GM12878 (cell line): ENCODE measurements at regions not wholly inside any gene's neighbourhood (a gene's known extent, or its start where the extent isn't known, plus 50 kb on each side); places are given as distances from the start of the nearest gene placed in this dataset.

ENCODE experiments used
- ATAC-seq: fragments of 200-7000 bp; cut with Tn5 transposase; 3 replicates; pipeline ENCODE4 v1.9.1; 2020; ENCODE audit warnings: mild to moderate bottlenecking, moderate library complexity
- BruUV-seq: library from RNA; stranded (reverse); fragments of 400-500 nt; replicated peaks from 2 replicates; lab custom pipeline; 2021; lab: Mats Ljungman, UMichigan
- CTCF ChIA-PET: fragments of 300-600 bp; sonication (Branson Sonifier 250); formaldehyde crosslinking; extraction: SDS; loops from one replicate; lab custom pipeline; 2021; ENCODE audit warnings: inconsistent platforms; lab: Yijun Ruan, JAX
- POLR2A ChIA-PET: fragments of 350-600 bp; formaldehyde crosslinking; extraction: SDS; loops from one replicate; lab custom pipeline; 2021; ENCODE audit warnings: inconsistent platforms; lab: Charles Lee
- RAD21 ChIA-PET: fragments of 300-600 bp; sonication (Branson Sonifier 250); formaldehyde crosslinking; loops from one replicate; lab custom pipeline; 2023; ENCODE audit warnings: antibody characterized with exemption; ENCODE audit not compliant: unreplicated experiment; lab: Charles Lee
- SMC1A ChIA-PET: fragments of 300-600 bp; sonication (Branson Sonifier 250); formaldehyde crosslinking; loops from one replicate; lab custom pipeline; 2023; ENCODE audit not compliant: unreplicated experiment, uncharacterized antibody; lab: Charles Lee
- DNase-seq: peaks from one replicate; pipeline ENCODE4 v3.0.0-alpha.2; 2011; ENCODE audit warnings: low read depth, low spot score
- FAIRE-seq: peaks from 3 replicates; lab custom pipeline; 2011; peaks lifted over from hg19 to GRCh38; lab: Jason Lieb, UNC
- H2AFZ ChIP-seq: 2 replicates; pipeline ENCODE4 v1.6.0; 2011; ENCODE audit warnings: low read depth, low read length, control low read depth; ENCODE audit not compliant: control insufficient read depth
- H3K27ac ChIP-seq: 2 replicates; pipeline ENCODE4 v1.5.1; 2011; ENCODE audit warnings: control low read depth; ENCODE audit not compliant: control insufficient read depth, insufficient read depth
- H3K27me3 ChIP-seq, 2 experiments: replicated peaks in 1 of 2; 2 replicates each; pipeline versions ENCODE4 v1.6.0 to v1.6.1; 2011; ENCODE audit warnings: low read length in 1 of 2; ENCODE audit not compliant: control insufficient read depth in 2 of 2, insufficient read depth in 2 of 2
- H3K36me3 ChIP-seq, 2 experiments: 2 replicates each; pipeline ENCODE4 v1.5.1; 2011; ENCODE audit warnings: low read length in 1 of 2; ENCODE audit not compliant: control insufficient read depth in 2 of 2, insufficient read depth in 2 of 2
- H3K4me1 ChIP-seq: 2 replicates; pipeline ENCODE4 v1.6.1; 2011; ENCODE audit warnings: mild to moderate bottlenecking, low read length, moderate library complexity, mixed read lengths; ENCODE audit not compliant: control insufficient read depth, insufficient read depth
- H3K4me2 ChIP-seq: 2 replicates; pipeline ENCODE4 v1.6.0; 2011; ENCODE audit warnings: control low read depth; ENCODE audit not compliant: control insufficient read depth, insufficient read depth
- H3K4me3 ChIP-seq: fragments of 200-600 bp; sonication (generic); 2 replicates; pipeline ENCODE4 v1.5.1; 2016
- H3K79me2 ChIP-seq: 2 replicates; pipeline ENCODE4 v1.6.0; 2011; ENCODE audit warnings: low read length; ENCODE audit not compliant: control insufficient read depth, insufficient read depth
- H3K9ac ChIP-seq: 2 replicates; pipeline ENCODE4 v1.8.0; 2011; ENCODE audit warnings: low read length, control low read depth, mixed read lengths; ENCODE audit not compliant: control insufficient read depth, insufficient read depth
- H3K9me3 ChIP-seq: replicated peaks from 3 replicates; pipeline ENCODE4 v1.5.1; 2011; ENCODE audit warnings: mild to moderate bottlenecking, low read length; ENCODE audit not compliant: control insufficient read depth, insufficient read depth
- H4K20me1 ChIP-seq: 2 replicates; pipeline ENCODE4 v1.6.0; 2011; ENCODE audit not compliant: control insufficient read depth, insufficient read depth
- CREB1 ChIP-seq: IDR thresholded peaks from 2 replicates; pipeline ENCODE4 v1.6.1; 2012; ENCODE audit warnings: low read depth, mild to moderate bottlenecking, inconsistent platforms
- CTCF ChIP-seq, 3 experiments: IDR thresholded peaks in 2 of 3; conservative IDR thresholded peaks in 1 of 3; 2 replicates each; pipeline ENCODE4 v1.5.1; 2011; ENCODE audit warnings: low read depth in 3 of 3, low read length in 3 of 3, mild to moderate bottlenecking in 3 of 3, control low read depth in 2 of 3, moderate library complexity in 2 of 3, inconsistent platforms in 1 of 3, mixed read lengths in 1 of 3; ENCODE audit not compliant: control insufficient read depth in 2 of 3, insufficient read depth in 1 of 3; ENCODE audit errors: extremely low read depth in 1 of 3
- EGR1 ChIP-seq, 2 experiments: IDR thresholded peaks; 1 replicate in 1 of 2; 2 replicates in 1 of 2; pipeline ENCODE4 v1.6.1; 2011 to 2012; ENCODE audit warnings: low read depth in 2 of 2, low read length in 2 of 2, borderline replicate concordance in 1 of 2, mild to moderate bottlenecking in 1 of 2, moderate library complexity in 1 of 2
- KLF5 ChIP-seq: fragments of 450-650 bp; IDR thresholded peaks from 2 replicates; pipeline ENCODE4 v1.6.1; 2014; ENCODE audit warnings: mild to moderate bottlenecking; ENCODE audit not compliant: partially characterized antibody
- MXI1 ChIP-seq: fragments of 150-350 bp; IDR thresholded peaks from 2 replicates; pipeline ENCODE4 v1.6.1; 2011; ENCODE audit warnings: low read depth, mild to moderate bottlenecking, inconsistent platforms, low read length, improper control_type of control experiment
- NFYA ChIP-seq: IDR thresholded peaks from 2 replicates; pipeline ENCODE4 v1.6.1; 2011; ENCODE audit warnings: low read depth, mild to moderate bottlenecking, low read length, improper control_type of control experiment, borderline replicate concordance
- NFYB ChIP-seq: IDR thresholded peaks from 2 replicates; pipeline ENCODE4 v1.6.1; 2011; ENCODE audit warnings: low read depth, mild to moderate bottlenecking, low read length, improper control_type of control experiment, moderate library complexity; ENCODE audit not compliant: insufficient read depth
- NR2C1 ChIP-seq: fragments of 450-650 bp; IDR thresholded peaks from 2 replicates; pipeline ENCODE4 v1.6.1; 2017; ENCODE audit warnings: antibody characterized with exemption, mild to moderate bottlenecking, moderate library complexity
- NRF1 ChIP-seq: conservative IDR thresholded peaks from 2 replicates; pipeline ENCODE4 v1.6.1; 2011; ENCODE audit warnings: mild to moderate bottlenecking, low read depth, low read length, improper control_type of control experiment
- RCOR1 ChIP-seq: conservative IDR thresholded peaks from 2 replicates; pipeline ENCODE4 v1.6.1; 2012; ENCODE audit warnings: low read depth, low read length, improper control_type of control experiment
- RELA ChIP-seq: fragments of 450-650 bp; IDR thresholded peaks from 2 replicates; pipeline ENCODE4 v1.8.0; 2014; ENCODE audit warnings: borderline replicate concordance; ENCODE audit not compliant: partially characterized antibody
- TCF12 ChIP-seq: IDR thresholded peaks from 2 replicates; pipeline ENCODE4 v1.6.1; 2011; ENCODE audit warnings: low read depth, mild to moderate bottlenecking, low read length
- YBX1 ChIP-seq: fragments of 450-650 bp; IDR thresholded peaks from 2 replicates; pipeline ENCODE4 v1.6.1; 2016; ENCODE audit warnings: antibody characterized with exemption
- WGBS: methylation state at CpG from one replicate; pipeline ENCODE4 v1.1.6; 2016; ENCODE audit warnings: low lambda C conversion rate; ENCODE audit not compliant: insufficient replicate concordance, insufficient coverage; ENCODE audit errors: missing lambda C conversion rate; 5-methylcytosine and 5-hydroxymethylcytosine counted together
- in situ Hi-C: fragments of 300-500 bp; cut with MboI; formaldehyde crosslinking; loops from 9 replicates; pipeline ENCODE4 v1.14.3; 2018; ENCODE audit warnings: mixed read lengths
- intact Hi-C: fragments of 100-400 bp; cut with micrococcal nuclease; formaldehyde crosslinking; loops from one replicate; pipeline ENCODE4 v1.14.2; 2022; ENCODE audit not compliant: unreplicated experiment
- TF ChIP-seq, protein P1 (sequence below): IDR thresholded peaks from 2 replicates; pipeline ENCODE4 v1.6.1; 2011; ENCODE audit warnings: borderline replicate concordance, low read depth, mild to moderate bottlenecking, moderate library complexity, low read length; ENCODE audit not compliant: insufficient read depth, poor library complexity, severe bottlenecking
- TF ChIP-seq, protein P2 (sequence below): fragments of 450-650 bp; formaldehyde crosslinking; IDR thresholded peaks from 2 replicates; pipeline ENCODE4 v1.4.0; 2020; ENCODE audit warnings: mild to moderate bottlenecking, moderate library complexity

- TF ChIP-seq, protein P1, sequence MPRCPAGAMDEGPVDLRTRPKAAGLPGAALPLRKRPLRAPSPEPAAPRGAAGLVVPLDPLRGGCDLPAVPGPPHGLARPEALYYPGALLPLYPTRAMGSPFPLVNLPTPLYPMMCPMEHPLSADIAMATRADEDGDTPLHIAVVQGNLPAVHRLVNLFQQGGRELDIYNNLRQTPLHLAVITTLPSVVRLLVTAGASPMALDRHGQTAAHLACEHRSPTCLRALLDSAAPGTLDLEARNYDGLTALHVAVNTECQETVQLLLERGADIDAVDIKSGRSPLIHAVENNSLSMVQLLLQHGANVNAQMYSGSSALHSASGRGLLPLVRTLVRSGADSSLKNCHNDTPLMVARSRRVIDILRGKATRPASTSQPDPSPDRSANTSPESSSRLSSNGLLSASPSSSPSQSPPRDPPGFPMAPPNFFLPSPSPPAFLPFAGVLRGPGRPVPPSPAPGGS, result no peak
Observed at GRCh38 chr16:77599793-77600415, 122.4 kb upstream of the NUDT7 start (continued).

DNA sequence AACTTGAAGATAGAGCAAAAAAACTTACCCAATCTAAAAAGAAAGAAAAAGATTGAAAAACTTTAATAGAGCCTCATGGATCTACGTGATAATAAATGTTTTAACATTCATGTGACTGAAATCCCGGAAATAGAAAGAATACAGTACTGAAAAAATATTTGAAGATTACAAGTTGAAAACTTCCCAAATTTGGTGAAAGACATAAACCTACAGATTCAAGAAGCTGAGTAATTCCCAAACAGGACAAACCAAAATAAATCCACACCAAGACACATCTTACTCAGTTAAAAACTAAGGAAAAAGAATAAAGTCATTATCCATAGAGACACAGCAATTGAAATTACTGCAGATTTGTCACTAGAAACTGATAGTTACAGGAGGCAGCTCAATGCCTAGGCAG is 121.8 kb upstream of the NUDT7 start:
- Histone ChIP-seq H4K20me1 (no peaks in the 10 kb centered on the region), H3K4me2 (no peak overlapping the region), H2AFZ (no peak overlapping the region), H3K9me3 (no peaks in the 10 kb centered on the region), H3K4me3 (no peak overlapping the region), H3K27me3 (no peaks in the 10 kb centered on the region; a peak in 1 of 4 replicates), H3K79me2 (no peaks in the 10 kb centered on the region), H3K9ac (no peak overlapping the region), H3K4me1 (no peaks in the 10 kb centered on the region), H3K27ac (no peak overlapping the region), H3K36me3 (no peaks in the 10 kb centered on the region)
- DNase-seq (no peak), ATAC-seq (no peak), FAIRE-seq (no peak)
- SMC1A ChIA-PET, result no interaction called here
- intact Hi-C loops (loop anchor here (10.0 kb wide), 1 partner anchor 374 kb away; no protein-coding TSS in a partner anchor), in situ Hi-C loops (no loop called here)
- no TSS peak for BruUV-seq
- POLR2A ChIA-PET, result no interaction called here
- RAD21 ChIA-PET, result no interaction called here
- CTCF ChIA-PET, result interaction anchor here (0.8 to 2.0 kb wide), 3 partner anchors 17 to 59 kb away, joined by 3 to 6 read pairs (median 5); no protein-coding TSS in a partner anchor
- 2% methylated on average over 2 of the region's 2 CpGs for WGBS
- no peak for TF ChIP-seq NRF1
- TF ChIP-seq RELA, result no peak
- TF ChIP-seq YBX1, result no peak
- TF ChIP-seq CTCF (IDR thresholded peaks at IDR 0.05 in 2 of 3, conservative IDR thresholded peaks at IDR 0.05 in 1 of 3; ENCODE audit: control insufficient read depth in 2 of 3, extremely low read depth in 1 of 3, insufficient read depth in 1 of 3, low read depth in 3 of 3, low read length in 3 of 3), result no peak
- no peak for TF ChIP-seq EGR1 (IDR thresholded peaks at IDR 0.05; ENCODE audit: borderline replicate concordance in 1 of 2, low read depth in 2 of 2, low read length in 2 of 2)
- TF ChIP-seq CREB1, result no peak
- TF ChIP-seq NR2C1, result no peak
- TF ChIP-seq MXI1, result no peak
- TF ChIP-seq, protein P2, sequence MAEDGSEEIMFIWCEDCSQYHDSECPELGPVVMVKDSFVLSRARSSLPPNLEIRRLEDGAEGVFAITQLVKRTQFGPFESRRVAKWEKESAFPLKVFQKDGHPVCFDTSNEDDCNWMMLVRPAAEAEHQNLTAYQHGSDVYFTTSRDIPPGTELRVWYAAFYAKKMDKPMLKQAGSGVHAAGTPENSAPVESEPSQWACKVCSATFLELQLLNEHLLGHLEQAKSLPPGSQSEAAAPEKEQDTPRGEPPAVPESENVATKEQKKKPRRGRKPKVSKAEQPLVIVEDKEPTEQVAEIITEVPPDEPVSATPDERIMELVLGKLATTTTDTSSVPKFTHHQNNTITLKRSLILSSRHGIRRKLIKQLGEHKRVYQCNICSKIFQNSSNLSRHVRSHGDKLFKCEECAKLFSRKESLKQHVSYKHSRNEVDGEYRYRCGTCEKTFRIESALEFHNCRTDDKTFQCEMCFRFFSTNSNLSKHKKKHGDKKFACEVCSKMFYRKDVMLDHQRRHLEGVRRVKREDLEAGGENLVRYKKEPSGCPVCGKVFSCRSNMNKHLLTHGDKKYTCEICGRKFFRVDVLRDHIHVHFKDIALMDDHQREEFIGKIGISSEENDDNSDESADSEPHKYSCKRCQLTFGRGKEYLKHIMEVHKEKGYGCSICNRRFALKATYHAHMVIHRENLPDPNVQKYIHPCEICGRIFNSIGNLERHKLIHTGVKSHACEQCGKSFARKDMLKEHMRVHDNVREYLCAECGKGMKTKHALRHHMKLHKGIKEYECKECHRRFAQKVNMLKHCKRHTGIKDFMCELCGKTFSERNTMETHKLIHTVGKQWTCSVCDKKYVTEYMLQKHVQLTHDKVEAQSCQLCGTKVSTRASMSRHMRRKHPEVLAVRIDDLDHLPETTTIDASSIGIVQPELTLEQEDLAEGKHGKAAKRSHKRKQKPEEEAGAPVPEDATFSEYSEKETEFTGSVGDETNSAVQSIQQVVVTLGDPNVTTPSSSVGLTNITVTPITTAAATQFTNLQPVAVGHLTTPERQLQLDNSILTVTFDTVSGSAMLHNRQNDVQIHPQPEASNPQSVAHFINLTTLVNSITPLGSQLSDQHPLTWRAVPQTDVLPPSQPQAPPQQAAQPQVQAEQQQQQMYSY (CRISPR knock-in tag), result no peak
- TF ChIP-seq TCF12, result no peak
- no peak for TF ChIP-seq NFYB
- no peak for TF ChIP-seq KLF5
- TF ChIP-seq RCOR1, result no peak
- TF ChIP-seq NFYA, result no peak
